IPS-NIHi11 (cell line): ENCODE measurements at regions not wholly inside any gene's neighbourhood (a gene's known extent, or its start where the extent isn't known, plus 50 kb on each side); places are given as distances from the start of the nearest gene placed in this dataset.

ENCODE experiments used
- DNase-seq: peaks from one replicate; pipeline ENCODE4 v3.0.0; 2012; ENCODE audit warnings: mixed read lengths, low spot score

- no peak for DNase-seq
Observed at GRCh38 chr5:110362261-110362660, 364.2 kb downstream of the TMEM232 start.

- no peak for DNase-seq
Observed at GRCh38 chr5:110366716-110367115, 359.8 kb downstream of the TMEM232 start.
